Sigmoid colon (tissue), 3 donors: ENCODE measurements at regions not wholly inside any gene's neighbourhood (a gene's known extent, or its start where the extent isn't known, plus 50 kb on each side); places are given as distances from the start of the nearest gene placed in this dataset.

Experiments used
- POLR2A ChIP-seq, 2 donors: fragments of 450-650 bp; IDR thresholded peaks; one replicate each; pipeline ENCODE4 v1.6.1; 2016; ENCODE audit warnings: antibody characterized with exemption in 2 of 2, mild to moderate bottlenecking in 2 of 2, moderate library complexity in 2 of 2
- TF ChIP-seq, protein P1 (sequence below), 4 experiments: fragments of 450-650 bp in 3 of 4; fragments of 200-600 bp in 1 of 4; IDR thresholded peaks; one replicate each; pipeline ENCODE4 v1.5.1; 2016 to 2019; ENCODE audit warnings: antibody characterized with exemption in 4 of 4, mild to moderate bottlenecking in 3 of 4, moderate library complexity in 2 of 4

DNA sequence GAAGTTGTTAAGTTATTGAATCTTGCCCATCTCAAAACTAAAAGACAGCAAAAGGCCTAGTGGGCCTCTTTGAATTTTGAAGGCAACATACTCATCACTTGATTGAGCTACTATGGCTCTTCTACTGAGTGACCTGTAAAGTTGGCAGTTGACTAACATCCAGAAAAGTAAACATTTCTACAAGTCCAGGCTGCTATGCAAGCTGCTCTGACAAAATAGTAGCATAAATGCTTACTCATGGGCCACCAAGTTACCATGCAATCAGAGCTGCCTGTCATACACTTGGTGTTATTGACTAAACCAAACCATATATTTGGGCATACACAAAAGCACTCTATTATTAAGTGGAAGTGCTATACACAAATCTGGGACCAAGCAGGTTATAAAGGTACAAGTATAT lies 148.8 kb downstream of the DDX3Y start:
- TF ChIP-seq POLR2A (IDR thresholded peaks at IDR 0.05) = no peak
- TF ChIP-seq, protein P1, sequence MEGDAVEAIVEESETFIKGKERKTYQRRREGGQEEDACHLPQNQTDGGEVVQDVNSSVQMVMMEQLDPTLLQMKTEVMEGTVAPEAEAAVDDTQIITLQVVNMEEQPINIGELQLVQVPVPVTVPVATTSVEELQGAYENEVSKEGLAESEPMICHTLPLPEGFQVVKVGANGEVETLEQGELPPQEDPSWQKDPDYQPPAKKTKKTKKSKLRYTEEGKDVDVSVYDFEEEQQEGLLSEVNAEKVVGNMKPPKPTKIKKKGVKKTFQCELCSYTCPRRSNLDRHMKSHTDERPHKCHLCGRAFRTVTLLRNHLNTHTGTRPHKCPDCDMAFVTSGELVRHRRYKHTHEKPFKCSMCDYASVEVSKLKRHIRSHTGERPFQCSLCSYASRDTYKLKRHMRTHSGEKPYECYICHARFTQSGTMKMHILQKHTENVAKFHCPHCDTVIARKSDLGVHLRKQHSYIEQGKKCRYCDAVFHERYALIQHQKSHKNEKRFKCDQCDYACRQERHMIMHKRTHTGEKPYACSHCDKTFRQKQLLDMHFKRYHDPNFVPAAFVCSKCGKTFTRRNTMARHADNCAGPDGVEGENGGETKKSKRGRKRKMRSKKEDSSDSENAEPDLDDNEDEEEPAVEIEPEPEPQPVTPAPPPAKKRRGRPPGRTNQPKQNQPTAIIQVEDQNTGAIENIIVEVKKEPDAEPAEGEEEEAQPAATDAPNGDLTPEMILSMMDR (IDR thresholded peaks at IDR 0.05) = no peak
